ENCODE measurements at regions not wholly inside any gene's neighbourhood (a gene's known extent, or its start where the extent isn't known, plus 50 kb on each side); places are given as distances from the start of the nearest gene placed in this dataset.
"Not testable (repeated sequence)": the region's sequence is repeated elsewhere in the genome, so short reads cannot be mapped to it uniquely, and the experiment has no call there.

GRCh38 chr9:104276709-104277245 lies 182.7 kb downstream of the SMC2 start:
- DNase-seq = no peak

- DNase-seq = no peak
Observed at GRCh38 chr9:104278929-104279496, 184.9 kb downstream of the SMC2 start.

- DNase-seq = no peak
Observed at GRCh38 chr9:104279535-104280177, 185.5 kb downstream of the SMC2 start.

- DNase-seq = no peak
Observed at GRCh38 chr9:104280178-104280560, 186.1 kb downstream of the SMC2 start.

- no peak for DNase-seq
Observed at GRCh38 chr9:104280711-104281110, 186.6 kb downstream of the SMC2 start.

GRCh38 chr9:104286187-104286586 lies 192.1 kb downstream of the SMC2 start:
- no peak for DNase-seq

- no peak for DNase-seq
Observed at GRCh38 chr9:104286799-104287198, 192.7 kb downstream of the SMC2 start.

- DNase-seq = peak in 1 of 2 experiments; percentile 11
Observed at GRCh38 chr9:104287253-104287878, 193.3 kb downstream of the SMC2 start.

GRCh38 chr9:104293877-104294276 lies 199.8 kb downstream of the SMC2 start:
- no peak for DNase-seq

GRCh38 chr9:104300124-104300523 lies 203.9 kb upstream of the OR13F1 start:
- no peak for DNase-seq

- peak; percentile 31 to 55 for DNase-seq
Observed at GRCh38 chr9:104301755-104302154, 202.3 kb upstream of the OR13F1 start.

- no peak for DNase-seq
Observed at GRCh38 chr9:104302775-104303174, 201.3 kb upstream of the OR13F1 start.

GRCh38 chr9:104304925-104305324 lies 199.1 kb upstream of the OR13F1 start:
- peak; percentile 54 to 85 for DNase-seq

GRCh38 chr9:104313396-104314110 lies 190.5 kb upstream of the OR13F1 start:
- DNase-seq = peak; percentile 93 to 99

GRCh38 chr9:104316201-104317009 lies 187.7 kb upstream of the OR13F1 start:
- DNase-seq = not testable (repeated sequence)

- DNase-seq = peak in 1 of 2 experiments; percentile 38
Observed at GRCh38 chr9:104319198-104319597, 184.9 kb upstream of the OR13F1 start.

GRCh38 chr9:104319685-104320084 lies 184.4 kb upstream of the OR13F1 start:
- peak; percentile 97 to 99 for DNase-seq

GRCh38 chr9:104322596-104322995 lies 181.5 kb upstream of the OR13F1 start:
- no peak for DNase-seq

GRCh38 chr9:104323967-104324694 lies 179.9 kb upstream of the OR13F1 start:
- DNase-seq = not testable (repeated sequence)

- no peak for DNase-seq
Observed at GRCh38 chr9:104326912-104327311, 177.2 kb upstream of the OR13F1 start.

- no peak for DNase-seq
Observed at GRCh38 chr9:104329245-104329644, 174.8 kb upstream of the OR13F1 start.

- DNase-seq = no peak
Observed at GRCh38 chr9:104330841-104331240, 173.2 kb upstream of the OR13F1 start.

Measured in NCI-H524 (cell line).